ENCODE measurements at regions not wholly inside any gene's neighbourhood (a gene's known extent, or its start where the extent isn't known, plus 50 kb on each side); places are given as distances from the start of the nearest gene placed in this dataset.

DNA sequence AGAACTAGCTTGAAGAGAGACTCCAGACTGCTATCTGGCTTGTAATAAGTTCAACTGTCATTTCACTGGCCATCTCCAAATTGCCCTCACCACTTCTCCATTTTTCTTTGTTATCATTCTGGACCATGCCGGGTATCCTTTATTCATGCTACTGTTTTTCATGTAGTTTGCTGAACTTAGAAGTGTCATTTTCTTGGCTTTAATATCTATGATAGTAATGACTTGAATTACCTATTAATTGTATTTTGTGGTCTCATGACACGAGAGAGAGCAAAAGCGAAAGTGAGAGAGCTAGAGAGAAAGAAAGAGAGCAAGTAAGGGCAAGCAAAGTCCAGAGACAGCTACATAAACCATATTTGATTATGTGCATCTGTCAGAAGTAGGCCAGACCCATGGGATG, 184.9 kb upstream of the ATP1B1 start:
- TF ChIP-seq, protein P1, sequence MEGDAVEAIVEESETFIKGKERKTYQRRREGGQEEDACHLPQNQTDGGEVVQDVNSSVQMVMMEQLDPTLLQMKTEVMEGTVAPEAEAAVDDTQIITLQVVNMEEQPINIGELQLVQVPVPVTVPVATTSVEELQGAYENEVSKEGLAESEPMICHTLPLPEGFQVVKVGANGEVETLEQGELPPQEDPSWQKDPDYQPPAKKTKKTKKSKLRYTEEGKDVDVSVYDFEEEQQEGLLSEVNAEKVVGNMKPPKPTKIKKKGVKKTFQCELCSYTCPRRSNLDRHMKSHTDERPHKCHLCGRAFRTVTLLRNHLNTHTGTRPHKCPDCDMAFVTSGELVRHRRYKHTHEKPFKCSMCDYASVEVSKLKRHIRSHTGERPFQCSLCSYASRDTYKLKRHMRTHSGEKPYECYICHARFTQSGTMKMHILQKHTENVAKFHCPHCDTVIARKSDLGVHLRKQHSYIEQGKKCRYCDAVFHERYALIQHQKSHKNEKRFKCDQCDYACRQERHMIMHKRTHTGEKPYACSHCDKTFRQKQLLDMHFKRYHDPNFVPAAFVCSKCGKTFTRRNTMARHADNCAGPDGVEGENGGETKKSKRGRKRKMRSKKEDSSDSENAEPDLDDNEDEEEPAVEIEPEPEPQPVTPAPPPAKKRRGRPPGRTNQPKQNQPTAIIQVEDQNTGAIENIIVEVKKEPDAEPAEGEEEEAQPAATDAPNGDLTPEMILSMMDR (IDR thresholded peaks at IDR 0.05; ENCODE audit: low read depth, low read length) = no peak
- TF ChIP-seq POLR2A (IDR thresholded peaks at IDR 0.05; ENCODE audit: extremely low read depth, insufficient read length) (no peak), MYC (IDR thresholded peaks at IDR 0.05; ENCODE audit: low read depth, low read length) (no peak)
- TF ChIP-seq, protein P2, sequence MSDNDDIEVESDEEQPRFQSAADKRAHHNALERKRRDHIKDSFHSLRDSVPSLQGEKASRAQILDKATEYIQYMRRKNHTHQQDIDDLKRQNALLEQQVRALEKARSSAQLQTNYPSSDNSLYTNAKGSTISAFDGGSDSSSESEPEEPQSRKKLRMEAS (IDR thresholded peaks at IDR 0.05; ENCODE audit: low read depth, low read length) = no peak

Data from NB4 (cell line).